ENCODE measurements at regions not wholly inside any gene's neighbourhood (a gene's known extent, or its start where the extent isn't known, plus 50 kb on each side); places are given as distances from the start of the nearest gene placed in this dataset.
A peak's percentile ranks its signal among the peaks of the same experiment; 100 is the strongest.

- ChIA-PET POLR2A (ENCODE audit: unreplicated experiment) (no interaction called here), CTCF (no interaction called here)
- BruUV-seq (replicated peaks): no TSS peak
Observed at GRCh38 chr12:61137677-61138414, 1122.4 kb upstream of the USP15 start.

DNA sequence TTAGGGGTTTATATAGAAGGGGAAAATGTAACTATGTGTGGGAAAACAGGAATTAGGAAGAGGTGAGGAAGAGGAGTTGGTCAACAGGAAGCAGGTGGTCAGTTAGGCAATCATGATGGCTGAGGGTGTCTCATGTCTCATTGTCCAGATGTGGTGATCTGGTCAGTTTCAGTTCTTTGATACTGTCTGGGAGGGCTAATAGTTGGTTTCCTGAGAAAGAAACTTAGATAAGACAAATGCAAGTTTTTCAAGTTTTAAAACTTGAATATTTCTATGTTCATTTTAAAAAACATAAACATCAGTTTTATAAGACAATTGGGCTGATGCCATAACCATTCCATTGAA is 1121.8 kb upstream of the USP15 start:
- BruUV-seq (replicated peaks): no TSS peak
- Histone ChIP-seq H3K79me2 (ENCODE audit: low read depth) (no peaks in the 10 kb centered on the region), H3K27ac (no peak overlapping the region), H3K27me3 (ENCODE audit: insufficient read depth, low read depth) (no peaks in the 10 kb centered on the region), H3K4me3 (no peak overlapping the region), H3K4me2 (no peak overlapping the region), H4K20me1 (ENCODE audit: insufficient read depth) (no peaks in the 10 kb centered on the region), H3K9me3 (ENCODE audit: insufficient read depth, low read depth) (no peaks in the 10 kb centered on the region), H3K36me3 (ENCODE audit: low read depth) (no peaks in the 10 kb centered on the region), H2AFZ (no peak overlapping the region), H3K4me1 (replicated peaks; ENCODE audit: insufficient read depth) (no peaks in the 10 kb centered on the region), H3K9me2 (ENCODE audit: insufficient read depth) (no peaks in the 10 kb centered on the region; the same call in 1 of the 2 replicates), H3F3A (ENCODE audit: insufficient read depth, low read depth) (no peaks in the 10 kb centered on the region)
- TF ChIP-seq CTCF (conservative IDR thresholded peaks at IDR 0.05) (no peak), EZH2 (IDR thresholded peaks at IDR 0.05; ENCODE audit: low read depth) (no peak)
- no peak for DNase-seq
- intact Hi-C loops (cut with micrococcal nuclease; ENCODE audit: unreplicated experiment): no loop called here
- ChIA-PET POLR2A (ENCODE audit: unreplicated experiment) (no interaction called here), CTCF (no interaction called here)

More at GRCh38 chr12:61137677-61138414, 1122.4 kb upstream of the USP15 start:
- no peak overlapping the region for H3K27ac ChIP-seq
- no peak for DNase-seq
- no peaks in the 10 kb centered on the region for H3K27me3 ChIP-seq (ENCODE audit: insufficient read depth, low read depth)
- H2AFZ ChIP-seq: no peak overlapping the region
- TF ChIP-seq CTCF (conservative IDR thresholded peaks at IDR 0.05) (no peak), EZH2 (IDR thresholded peaks at IDR 0.05; ENCODE audit: low read depth) (no peak)
- no peaks in the 10 kb centered on the region for H3K79me2 ChIP-seq (ENCODE audit: low read depth)
- H3K9me2 ChIP-seq (ENCODE audit: insufficient read depth): no peaks in the 10 kb centered on the region; the same call in 1 of the 2 replicates
- H4K20me1 ChIP-seq (ENCODE audit: insufficient read depth): no peaks in the 10 kb centered on the region
- H3K4me1 ChIP-seq (replicated peaks; ENCODE audit: insufficient read depth): no peaks in the 10 kb centered on the region
- no peak overlapping the region for H3K4me3 ChIP-seq
- intact Hi-C loops (cut with micrococcal nuclease; ENCODE audit: unreplicated experiment): no loop called here
- no peaks in the 10 kb centered on the region for H3K9me3 ChIP-seq (ENCODE audit: insufficient read depth, low read depth)
- H3K4me2 ChIP-seq: no peak overlapping the region
- H3K36me3 ChIP-seq (ENCODE audit: low read depth): no peaks in the 10 kb centered on the region
- no peaks in the 10 kb centered on the region for H3F3A ChIP-seq (ENCODE audit: insufficient read depth, low read depth)

- no peak for TF ChIP-seq EZH2 (IDR thresholded peaks at IDR 0.05; ENCODE audit: low read depth)
- no peak for TF ChIP-seq CTCF (conservative IDR thresholded peaks at IDR 0.05)
- ChIA-PET CTCF (no interaction called here), POLR2A (ENCODE audit: unreplicated experiment) (no interaction called here)
- no peak overlapping the region for H3K4me3 ChIP-seq
- H3K4me1 ChIP-seq (replicated peaks; ENCODE audit: insufficient read depth): no peaks in the 10 kb centered on the region
- peak; percentile 0 to 37 for DNase-seq
- no peaks in the 10 kb centered on the region for H3K27me3 ChIP-seq (ENCODE audit: insufficient read depth, low read depth)
- no peak overlapping the region for H3K27ac ChIP-seq
- no peaks in the 10 kb centered on the region for H4K20me1 ChIP-seq (ENCODE audit: insufficient read depth)
- no peaks in the 10 kb centered on the region for H3K36me3 ChIP-seq (ENCODE audit: low read depth)
- no peaks in the 10 kb centered on the region for H3K9me3 ChIP-seq (ENCODE audit: insufficient read depth, low read depth)
- no peaks in the 10 kb centered on the region for H3K79me2 ChIP-seq (ENCODE audit: low read depth)
- H3K4me2 ChIP-seq: no peak overlapping the region
- intact Hi-C loops (cut with micrococcal nuclease; ENCODE audit: unreplicated experiment): no loop called here
- BruUV-seq (replicated peaks): no TSS peak
- no peaks in the 10 kb centered on the region for H3K9me2 ChIP-seq (ENCODE audit: insufficient read depth)
- no peak overlapping the region for H2AFZ ChIP-seq
- H3F3A ChIP-seq (ENCODE audit: insufficient read depth, low read depth): no peaks in the 10 kb centered on the region
Observed at GRCh38 chr12:61161961-61162360, 1098.2 kb upstream of the USP15 start.
